ENCODE measurements at regions not wholly inside any gene's neighbourhood (a gene's known extent, or its start where the extent isn't known, plus 50 kb on each side); places are given as distances from the start of the nearest gene placed in this dataset.
"Not testable (repeated sequence)": the region's sequence is repeated elsewhere in the genome, so short reads cannot be mapped to it uniquely, and the experiment has no call there.

DNA sequence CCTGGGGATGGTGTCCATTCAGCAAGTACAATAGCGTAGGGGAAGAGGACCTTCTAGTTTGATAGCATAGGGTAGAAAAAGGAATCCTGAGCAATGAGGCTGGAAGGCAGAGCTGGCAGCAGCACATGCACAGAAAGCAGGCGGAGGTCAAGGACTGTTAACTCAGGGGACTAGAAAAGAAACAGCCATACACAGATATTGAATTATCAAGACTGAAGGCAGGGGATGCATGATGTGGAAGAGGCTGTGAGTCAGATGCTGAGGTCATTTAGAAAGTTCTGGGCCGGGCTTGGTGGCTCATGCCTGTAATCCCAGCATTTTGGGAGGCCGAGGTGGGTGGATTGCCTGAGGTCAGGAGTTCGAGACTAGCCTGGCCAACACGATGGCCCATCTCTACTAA lies 65.6 kb downstream of the OPTC start:
- no peaks in the 10 kb centered on the region for H3K36me3 ChIP-seq
- peak in 1 of 3 donors; percentile 55 for TF ChIP-seq POLR2AphosphoS5 (IDR thresholded peaks at IDR 0.05)
- TF ChIP-seq, protein P1, sequence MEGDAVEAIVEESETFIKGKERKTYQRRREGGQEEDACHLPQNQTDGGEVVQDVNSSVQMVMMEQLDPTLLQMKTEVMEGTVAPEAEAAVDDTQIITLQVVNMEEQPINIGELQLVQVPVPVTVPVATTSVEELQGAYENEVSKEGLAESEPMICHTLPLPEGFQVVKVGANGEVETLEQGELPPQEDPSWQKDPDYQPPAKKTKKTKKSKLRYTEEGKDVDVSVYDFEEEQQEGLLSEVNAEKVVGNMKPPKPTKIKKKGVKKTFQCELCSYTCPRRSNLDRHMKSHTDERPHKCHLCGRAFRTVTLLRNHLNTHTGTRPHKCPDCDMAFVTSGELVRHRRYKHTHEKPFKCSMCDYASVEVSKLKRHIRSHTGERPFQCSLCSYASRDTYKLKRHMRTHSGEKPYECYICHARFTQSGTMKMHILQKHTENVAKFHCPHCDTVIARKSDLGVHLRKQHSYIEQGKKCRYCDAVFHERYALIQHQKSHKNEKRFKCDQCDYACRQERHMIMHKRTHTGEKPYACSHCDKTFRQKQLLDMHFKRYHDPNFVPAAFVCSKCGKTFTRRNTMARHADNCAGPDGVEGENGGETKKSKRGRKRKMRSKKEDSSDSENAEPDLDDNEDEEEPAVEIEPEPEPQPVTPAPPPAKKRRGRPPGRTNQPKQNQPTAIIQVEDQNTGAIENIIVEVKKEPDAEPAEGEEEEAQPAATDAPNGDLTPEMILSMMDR (IDR thresholded peaks at IDR 0.05): no peak
- peak overlapping the region in 4 of 5 donors; percentile 55 to 89 (median 78) for H3K27ac ChIP-seq
- no peak overlapping the region for H3K4me3 ChIP-seq
- no peaks in the 10 kb centered on the region for H3K9me3 ChIP-seq
- no peaks in the 10 kb centered on the region for H3K27me3 ChIP-seq
- H3K4me1 ChIP-seq: peaks cover 25 to 47% (median 40%) of the 10 kb centered on the region in 4 donors
- DNase-seq: no peak
- intact Hi-C loops (cut with DNase I; ENCODE audit: low total_unique reads): no loop called here
- WGBS, 5 donors: 74 to 90% (median 83%) methylated on average over 6 of the region's 6 CpGs

DNA sequence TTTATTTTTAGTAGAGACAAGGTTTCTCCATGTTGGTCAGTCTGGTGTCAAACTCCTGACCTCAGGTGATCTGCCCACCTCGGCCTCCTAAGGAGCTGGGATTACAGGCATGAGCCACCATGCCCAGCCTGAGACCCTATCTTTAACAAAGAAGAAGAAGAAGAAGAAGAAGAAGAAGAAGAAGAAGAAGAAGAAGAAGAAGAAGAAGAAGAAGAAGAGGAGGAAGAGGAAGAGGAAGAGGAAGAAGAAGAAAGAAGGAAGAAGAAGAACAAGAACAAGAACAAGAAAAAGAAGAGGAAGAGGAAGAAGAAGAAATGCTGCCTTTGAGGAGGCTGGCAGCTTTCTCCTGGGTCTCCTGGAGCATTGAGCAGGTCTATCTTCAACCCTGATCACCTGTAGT lies 64.9 kb upstream of the ATP2B4 start:
- peaks cover 11 to 29% (median 22%) of the 10 kb centered on the region in 4 donors for H3K4me1 ChIP-seq
- H3K9me3 ChIP-seq; intact Hi-C loops (cut with DNase I; ENCODE audit: low total_unique reads); H3K36me3 ChIP-seq; H3K27ac ChIP-seq; DNase-seq; H3K27me3 ChIP-seq; H3K4me3 ChIP-seq: not testable (repeated sequence)
- 86 to 100% (median 97%) methylated on average over 1 of the region's 1 CpG for WGBS, 5 donors

DNA sequence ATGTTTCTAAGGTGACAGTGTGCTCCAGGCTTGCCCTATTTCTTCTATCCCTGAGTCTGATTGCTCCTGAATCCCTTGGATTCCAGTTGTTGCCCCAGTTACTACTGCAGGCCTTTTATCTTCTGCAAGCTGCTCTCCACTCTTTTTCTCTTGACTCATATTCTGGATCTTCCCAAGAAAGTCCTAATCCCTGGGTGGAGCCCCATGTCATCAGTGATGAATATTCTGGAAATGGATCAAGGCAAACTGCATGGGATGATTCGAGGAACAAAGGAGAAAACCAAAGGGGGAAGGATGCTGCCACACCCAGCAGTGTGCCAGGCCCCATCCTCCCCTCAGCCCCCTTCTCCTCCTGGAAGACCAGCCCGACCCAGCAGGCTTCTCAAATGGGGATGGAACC lies 63.3 kb upstream of the ATP2B4 start:
- Histone ChIP-seq H3K4me3 (no peak overlapping the region), H3K27me3 (no peaks in the 10 kb centered on the region), H3K27ac (no peak overlapping the region), H3K4me1 (peaks cover 7 to 13% (median 9%) of the 10 kb centered on the region in 4 donors), H3K9me3 (no peaks in the 10 kb centered on the region), H3K36me3 (no peaks in the 10 kb centered on the region)
- WGBS, 5 donors: 58 to 68% (median 63%) methylated on average over 2 of the region's 2 CpGs
- intact Hi-C loops (cut with DNase I; ENCODE audit: low total_unique reads): no loop called here
- TF ChIP-seq EP300 (IDR thresholded peaks at IDR 0.05) (no peak), POLR2AphosphoS5 (IDR thresholded peaks at IDR 0.05) (no peak)
- TF ChIP-seq, protein P1 (IDR thresholded peaks at IDR 0.05): no peak
- no peak for DNase-seq

DNA sequence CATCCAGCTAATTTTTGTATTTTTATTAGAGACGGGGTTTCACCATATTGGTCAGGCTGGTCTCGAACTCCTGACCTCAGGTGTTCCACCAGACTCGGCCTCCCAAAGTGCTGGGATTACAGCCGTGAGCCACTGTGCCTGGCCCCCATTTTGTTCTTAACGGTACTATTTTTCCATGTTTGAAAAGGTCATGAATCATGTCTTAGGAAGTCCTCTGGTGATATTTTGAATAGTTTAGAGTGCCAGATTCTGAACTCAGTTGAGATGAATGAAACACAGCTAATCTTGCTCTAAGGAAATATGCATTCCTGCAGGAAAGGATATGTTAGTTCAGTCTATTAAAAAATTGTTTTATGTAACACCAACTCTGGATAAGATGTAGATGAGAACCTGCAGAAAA lies 62.6 kb upstream of the ATP2B4 start:
- Histone ChIP-seq H3K4me3 (no peak overlapping the region), H3K27ac (no peak overlapping the region), H3K4me1 (peaks cover under 1 to 6% (median 3%) of the 10 kb centered on the region in 4 donors), H3K36me3 (no peaks in the 10 kb centered on the region), H3K27me3 (no peaks in the 10 kb centered on the region), H3K9me3 (no peaks in the 10 kb centered on the region)
- intact Hi-C loops (cut with DNase I; ENCODE audit: low total_unique reads): no loop called here
- no peak for DNase-seq
- 82 to 91% (median 82%) methylated on average over 5 of the region's 5 CpGs for WGBS, 5 donors
- TF ChIP-seq, protein P1 (IDR thresholded peaks at IDR 0.05): no peak
- TF ChIP-seq POLR2AphosphoS5 (IDR thresholded peaks at IDR 0.05) (no peak), POLR2A (IDR thresholded peaks at IDR 0.05) (no peak), EP300 (IDR thresholded peaks at IDR 0.05) (no peak)

DNA sequence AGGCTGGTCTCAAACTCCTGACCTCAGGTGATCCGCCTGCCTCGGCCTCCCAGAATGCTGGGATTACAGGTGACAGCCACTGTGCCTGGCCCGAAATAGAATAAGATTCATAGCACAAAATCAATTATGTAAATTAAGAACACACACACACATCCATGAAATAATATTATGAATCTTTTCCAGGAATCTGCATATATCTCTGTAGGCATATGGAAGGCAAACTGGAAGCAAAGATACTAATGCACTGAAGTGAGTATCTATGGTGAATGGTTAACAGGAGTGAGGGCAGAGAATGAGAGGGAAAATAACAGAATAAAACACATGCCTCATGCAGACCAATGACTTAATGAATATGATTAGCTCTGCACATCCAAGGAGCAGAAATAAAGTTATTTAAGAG lies 61.6 kb upstream of the ATP2B4 start:
- intact Hi-C loops (cut with DNase I; ENCODE audit: low total_unique reads): no loop called here
- no peaks in the 10 kb centered on the region for H3K4me1 ChIP-seq
- TF ChIP-seq, protein P1 (IDR thresholded peaks at IDR 0.05): no peak
- TF ChIP-seq EP300 (IDR thresholded peaks at IDR 0.05) (no peak), POLR2A (IDR thresholded peaks at IDR 0.05) (no peak), POLR2AphosphoS5 (IDR thresholded peaks at IDR 0.05) (no peak)
- no peaks in the 10 kb centered on the region for H3K36me3 ChIP-seq
- WGBS, 5 donors: 86 to 94% (median 92%) methylated on average over 3 of the region's 3 CpGs
- no peak overlapping the region for H3K27ac ChIP-seq
- no peaks in the 10 kb centered on the region for H3K9me3 ChIP-seq
- no peaks in the 10 kb centered on the region for H3K27me3 ChIP-seq
- no peak for DNase-seq
- H3K4me3 ChIP-seq: no peak overlapping the region
